A673 (cell line): ENCODE measurements at regions not wholly inside any gene's neighbourhood (a gene's known extent, or its start where the extent isn't known, plus 50 kb on each side); places are given as distances from the start of the nearest gene placed in this dataset.

Experiments
- EZH2 ChIP-seq: fragments of 200-600 bp; sonication (generic); IDR thresholded peaks from 2 replicates; pipeline ENCODE4 v1.6.1; 2017; ENCODE audit warnings: borderline replicate concordance, low read depth, mild to moderate bottlenecking, mixed read lengths, antibody characterized with exemption, low read length; ENCODE audit not compliant: poor library complexity, severe bottlenecking
- TF ChIP-seq, protein P1 (sequence below): fragments of 300-800, 200-600 bp; sonication (generic); conservative IDR thresholded peaks from 2 replicates; pipeline ENCODE4 v1.5.1; 2017; ENCODE audit warnings: low read depth, mild to moderate bottlenecking, antibody characterized with exemption, low read length, moderate library complexity, mixed read lengths

GRCh38 chr9:1219284-1219683 lies 169.1 kb downstream of the DMRT2 start:
- TF ChIP-seq, protein P1, sequence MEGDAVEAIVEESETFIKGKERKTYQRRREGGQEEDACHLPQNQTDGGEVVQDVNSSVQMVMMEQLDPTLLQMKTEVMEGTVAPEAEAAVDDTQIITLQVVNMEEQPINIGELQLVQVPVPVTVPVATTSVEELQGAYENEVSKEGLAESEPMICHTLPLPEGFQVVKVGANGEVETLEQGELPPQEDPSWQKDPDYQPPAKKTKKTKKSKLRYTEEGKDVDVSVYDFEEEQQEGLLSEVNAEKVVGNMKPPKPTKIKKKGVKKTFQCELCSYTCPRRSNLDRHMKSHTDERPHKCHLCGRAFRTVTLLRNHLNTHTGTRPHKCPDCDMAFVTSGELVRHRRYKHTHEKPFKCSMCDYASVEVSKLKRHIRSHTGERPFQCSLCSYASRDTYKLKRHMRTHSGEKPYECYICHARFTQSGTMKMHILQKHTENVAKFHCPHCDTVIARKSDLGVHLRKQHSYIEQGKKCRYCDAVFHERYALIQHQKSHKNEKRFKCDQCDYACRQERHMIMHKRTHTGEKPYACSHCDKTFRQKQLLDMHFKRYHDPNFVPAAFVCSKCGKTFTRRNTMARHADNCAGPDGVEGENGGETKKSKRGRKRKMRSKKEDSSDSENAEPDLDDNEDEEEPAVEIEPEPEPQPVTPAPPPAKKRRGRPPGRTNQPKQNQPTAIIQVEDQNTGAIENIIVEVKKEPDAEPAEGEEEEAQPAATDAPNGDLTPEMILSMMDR, result no peak
- TF ChIP-seq EZH2, result no peak
